Thyroid gland (tissue), 4 donors: ENCODE measurements at regions not wholly inside any gene's neighbourhood (a gene's known extent, or its start where the extent isn't known, plus 50 kb on each side); places are given as distances from the start of the nearest gene placed in this dataset.

Experiments used
- CTCF ChIP-seq, 6 experiments: fragments of 200-600 bp in 3 of 6; fragments of 450-650 bp in 3 of 6; sonication (generic) in 3 of 6; IDR thresholded peaks; one replicate each; pipeline ENCODE4 v1.5.1; 2016 to 2019; ENCODE audit warnings: antibody characterized with exemption in 6 of 6, mild to moderate bottlenecking in 2 of 6, inconsistent platforms in 1 of 6, moderate library complexity in 1 of 6
- POLR2A ChIP-seq, 2 donors: fragments of 450-650 bp; IDR thresholded peaks; one replicate each; pipeline ENCODE4 v1.6.1; 2017; ENCODE audit warnings: antibody characterized with exemption in 2 of 2, mild to moderate bottlenecking in 2 of 2, moderate library complexity in 1 of 2

GRCh38 chr11:109229682-109230081 is 192.3 kb upstream of the C11orf87 start:
- no peak for TF ChIP-seq CTCF (IDR thresholded peaks at IDR 0.05)
- TF ChIP-seq POLR2A (IDR thresholded peaks at IDR 0.05): no peak
